ENCODE measurements at regions not wholly inside any gene's neighbourhood (a gene's known extent, or its start where the extent isn't known, plus 50 kb on each side); places are given as distances from the start of the nearest gene placed in this dataset.
A peak's percentile ranks its signal among the peaks of the same experiment; 100 is the strongest.

GRCh38 chr6:126897758-126898157, 220.7 kb upstream of the RSPO3 start:
- Histone ChIP-seq H3K36me3 (ENCODE audit: control insufficient read depth in 1 of 2, insufficient read depth in 2 of 2, low read depth in 1 of 2, low read length in 2 of 2) (no peaks in the 10 kb centered on the region), H2BK15ac (ENCODE audit: low read depth, poor library complexity, severe bottlenecking) (no peak overlapping the region), H2AK5ac (ENCODE audit: low read length, severe bottlenecking) (no peak overlapping the region), H2BK5ac (ENCODE audit: low read depth, low read length, poor library complexity, severe bottlenecking) (no peak overlapping the region), H4K8ac (ENCODE audit: low read length) (no peak overlapping the region), H3K9me3 (ENCODE audit: control insufficient read depth, low read length) (no peaks in the 10 kb centered on the region), H3K23ac (ENCODE audit: low read length in 2 of 2) (no peak overlapping the region), H3K14ac (ENCODE audit: low read length in 2 of 2) (no peak overlapping the region), H3K4ac (ENCODE audit: low read depth in 1 of 2, low read length in 2 of 2) (no peak overlapping the region), H3K27ac (ENCODE audit: low read length, poor library complexity, severe bottlenecking) (no peak overlapping the region), H2BK12ac (ENCODE audit: low read length in 2 of 2) (no peak overlapping the region), H3K9ac (ENCODE audit: low read length) (no peak overlapping the region), H3K79me1 (replicated peaks; ENCODE audit: low read length, poor library complexity, severe bottlenecking) (no peaks in the 10 kb centered on the region), H4K91ac (ENCODE audit: low read length) (no peak overlapping the region), H3K27me3 (ENCODE audit: control insufficient read depth in 1 of 2, insufficient read depth in 1 of 2, low read length in 2 of 2) (no peaks in the 10 kb centered on the region), H2BK120ac (ENCODE audit: low read depth, low read length) (no peak overlapping the region), H3K4me2 (ENCODE audit: low read length, poor library complexity, severe bottlenecking) (no peak overlapping the region), H2AFZ (ENCODE audit: low read depth, low read length) (no peak overlapping the region), H3K4me3 (ENCODE audit: insufficient read depth in 1 of 2, low read depth in 1 of 2, low read length in 2 of 2) (no peak overlapping the region), H3K4me1 (ENCODE audit: control insufficient read depth, insufficient read depth, low read depth, low read length) (no peaks in the 10 kb centered on the region), H3K18ac (ENCODE audit: low read depth in 1 of 2, low read length in 2 of 2) (no peak overlapping the region)
- DNase-seq, result no peak
- 73% methylated on average over 4 of the region's 4 CpGs for WGBS

DNA sequence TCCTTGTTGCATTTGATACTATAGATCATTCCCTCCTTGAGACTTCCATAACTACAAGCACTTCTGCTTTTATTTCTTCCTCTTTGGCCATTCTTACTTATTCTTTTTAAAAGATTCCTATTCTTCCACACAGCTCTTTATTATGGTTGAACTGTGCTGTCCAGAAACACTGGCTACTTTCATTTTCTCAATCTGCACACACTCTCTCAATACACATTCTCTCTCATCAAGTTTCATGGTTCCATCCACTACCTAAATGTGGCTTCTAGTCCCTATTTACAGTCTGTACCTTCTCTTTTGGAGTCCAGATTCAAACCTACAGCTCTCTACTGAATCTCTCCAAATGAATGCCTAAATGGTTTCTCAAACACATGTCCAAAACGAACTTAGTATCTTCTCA, 214.3 kb upstream of the RSPO3 start:
- Histone ChIP-seq H3K4me1 (ENCODE audit: control insufficient read depth, insufficient read depth, low read depth, low read length) (no peaks in the 10 kb centered on the region), H2AFZ (ENCODE audit: low read depth, low read length) (no peak overlapping the region), H2BK15ac (ENCODE audit: low read depth, poor library complexity, severe bottlenecking) (no peak overlapping the region), H3K36me3 (ENCODE audit: control insufficient read depth in 1 of 2, insufficient read depth in 2 of 2, low read depth in 1 of 2, low read length in 2 of 2) (no peaks in the 10 kb centered on the region), H3K14ac (ENCODE audit: low read length in 2 of 2) (no peak overlapping the region), H3K18ac (ENCODE audit: low read depth in 1 of 2, low read length in 2 of 2) (no peak overlapping the region), H3K4me2 (ENCODE audit: low read length, poor library complexity, severe bottlenecking) (no peak overlapping the region), H3K4ac (ENCODE audit: low read depth in 1 of 2, low read length in 2 of 2) (no peak overlapping the region), H4K91ac (ENCODE audit: low read length) (no peak overlapping the region), H3K9ac (ENCODE audit: low read length) (no peak overlapping the region), H3K79me1 (replicated peaks; ENCODE audit: low read length, poor library complexity, severe bottlenecking) (no peaks in the 10 kb centered on the region), H3K9me3 (ENCODE audit: control insufficient read depth, low read length) (no peaks in the 10 kb centered on the region), H3K4me3 (ENCODE audit: insufficient read depth in 1 of 2, low read depth in 1 of 2, low read length in 2 of 2) (no peak overlapping the region), H3K23ac (ENCODE audit: low read length in 2 of 2) (no peak overlapping the region), H2BK12ac (ENCODE audit: low read length in 2 of 2) (no peak overlapping the region), H2AK5ac (ENCODE audit: low read length, severe bottlenecking) (no peak overlapping the region), H3K27ac (ENCODE audit: low read length, poor library complexity, severe bottlenecking) (no peak overlapping the region), H2BK120ac (ENCODE audit: low read depth, low read length) (no peak overlapping the region), H4K8ac (ENCODE audit: low read length) (no peak overlapping the region), H2BK5ac (ENCODE audit: low read depth, low read length, poor library complexity, severe bottlenecking) (no peak overlapping the region), H3K27me3 (ENCODE audit: control insufficient read depth in 1 of 2, insufficient read depth in 1 of 2, low read length in 2 of 2) (no peaks in the 10 kb centered on the region)
- WGBS, result 89% methylated on average over 1 of the region's 1 CpG
- DNase-seq, result no peak

GRCh38 chr6:126905917-126906316, 212.6 kb upstream of the RSPO3 start:
- H3K27me3 ChIP-seq (ENCODE audit: control insufficient read depth in 1 of 2, insufficient read depth in 1 of 2, low read length in 2 of 2), result no peaks in the 10 kb centered on the region
- 95% methylated on average over 4 of the region's 4 CpGs for WGBS
- no peaks in the 10 kb centered on the region for H3K36me3 ChIP-seq (ENCODE audit: control insufficient read depth in 1 of 2, insufficient read depth in 2 of 2, low read depth in 1 of 2, low read length in 2 of 2)
- H3K23ac ChIP-seq (ENCODE audit: low read length in 2 of 2), result no peak overlapping the region
- H3K18ac ChIP-seq (ENCODE audit: low read depth in 1 of 2, low read length in 2 of 2), result no peak overlapping the region
- no peak overlapping the region for H3K4me2 ChIP-seq (ENCODE audit: low read length, poor library complexity, severe bottlenecking)
- H3K79me1 ChIP-seq (replicated peaks; ENCODE audit: low read length, poor library complexity, severe bottlenecking), result no peaks in the 10 kb centered on the region
- DNase-seq, result no peak
- H2AK5ac ChIP-seq (ENCODE audit: low read length, severe bottlenecking), result no peak overlapping the region
- no peak overlapping the region for H2BK15ac ChIP-seq (ENCODE audit: low read depth, poor library complexity, severe bottlenecking)
- no peaks in the 10 kb centered on the region for H3K9me3 ChIP-seq (ENCODE audit: control insufficient read depth, low read length)
- no peak overlapping the region for H2AFZ ChIP-seq (ENCODE audit: low read depth, low read length)
- H3K4me1 ChIP-seq (ENCODE audit: control insufficient read depth, insufficient read depth, low read depth, low read length), result no peaks in the 10 kb centered on the region
- no peak overlapping the region for H2BK120ac ChIP-seq (ENCODE audit: low read depth, low read length)
- H2BK5ac ChIP-seq (ENCODE audit: low read depth, low read length, poor library complexity, severe bottlenecking), result no peak overlapping the region
- no peak overlapping the region for H3K4me3 ChIP-seq (ENCODE audit: insufficient read depth in 1 of 2, low read depth in 1 of 2, low read length in 2 of 2)
- H3K9ac ChIP-seq (ENCODE audit: low read length), result peak overlapping the region; percentile 1
- H2BK12ac ChIP-seq (ENCODE audit: low read length in 2 of 2), result no peak overlapping the region
- H4K91ac ChIP-seq (ENCODE audit: low read length), result no peak overlapping the region
- H3K14ac ChIP-seq (ENCODE audit: low read length in 2 of 2), result no peak overlapping the region
- H3K4ac ChIP-seq (ENCODE audit: low read depth in 1 of 2, low read length in 2 of 2), result no peak overlapping the region
- H3K27ac ChIP-seq (ENCODE audit: low read length, poor library complexity, severe bottlenecking), result no peak overlapping the region
- no peak overlapping the region for H4K8ac ChIP-seq (ENCODE audit: low read length)

GRCh38 chr6:126907312-126907711, 211.2 kb upstream of the RSPO3 start:
- Histone ChIP-seq H4K8ac (ENCODE audit: low read length) (no peak overlapping the region), H2BK120ac (ENCODE audit: low read depth, low read length) (no peak overlapping the region), H3K4ac (ENCODE audit: low read depth in 1 of 2, low read length in 2 of 2) (no peak overlapping the region), H2BK15ac (ENCODE audit: low read depth, poor library complexity, severe bottlenecking) (no peak overlapping the region), H3K9me3 (ENCODE audit: control insufficient read depth, low read length) (no peaks in the 10 kb centered on the region), H3K18ac (ENCODE audit: low read depth in 1 of 2, low read length in 2 of 2) (no peak overlapping the region), H2BK5ac (ENCODE audit: low read depth, low read length, poor library complexity, severe bottlenecking) (no peak overlapping the region), H2AFZ (ENCODE audit: low read depth, low read length) (no peak overlapping the region), H3K4me1 (ENCODE audit: control insufficient read depth, insufficient read depth, low read depth, low read length) (no peaks in the 10 kb centered on the region), H3K23ac (ENCODE audit: low read length in 2 of 2) (no peak overlapping the region), H2AK5ac (ENCODE audit: low read length, severe bottlenecking) (no peak overlapping the region), H4K91ac (ENCODE audit: low read length) (no peak overlapping the region), H3K4me3 (ENCODE audit: insufficient read depth in 1 of 2, low read depth in 1 of 2, low read length in 2 of 2) (no peak overlapping the region), H3K36me3 (ENCODE audit: control insufficient read depth in 1 of 2, insufficient read depth in 2 of 2, low read depth in 1 of 2, low read length in 2 of 2) (no peaks in the 10 kb centered on the region), H3K9ac (ENCODE audit: low read length) (no peak overlapping the region), H3K79me1 (replicated peaks; ENCODE audit: low read length, poor library complexity, severe bottlenecking) (no peaks in the 10 kb centered on the region), H3K4me2 (ENCODE audit: low read length, poor library complexity, severe bottlenecking) (no peak overlapping the region), H3K27ac (ENCODE audit: low read length, poor library complexity, severe bottlenecking) (no peak overlapping the region), H3K14ac (ENCODE audit: low read length in 2 of 2) (no peak overlapping the region), H3K27me3 (ENCODE audit: control insufficient read depth in 1 of 2, insufficient read depth in 1 of 2, low read length in 2 of 2) (no peaks in the 10 kb centered on the region), H2BK12ac (ENCODE audit: low read length in 2 of 2) (no peak overlapping the region)
- WGBS, result 100% methylated on average over 1 of the region's 1 CpG
- DNase-seq, result no peak

Measured in mesenchymal stem cell (in vitro differentiated cells and primary cell).